Peyer's patch (tissue), 4 donors: ENCODE measurements at regions not wholly inside any gene's neighbourhood (a gene's known extent, or its start where the extent isn't known, plus 50 kb on each side); places are given as distances from the start of the nearest gene placed in this dataset.

ENCODE experiments used
- POLR2A ChIP-seq, 2 donors: fragments of 450-650 bp; IDR thresholded peaks; one replicate each; pipeline ENCODE4 v1.5.1; 2017; ENCODE audit warnings: antibody characterized with exemption in 2 of 2, mild to moderate bottlenecking in 2 of 2, moderate library complexity in 2 of 2
- TF ChIP-seq, protein P1 (sequence below), 6 experiments: fragments of 450-650 bp in 4 of 6; fragments of 200-600 bp in 2 of 6; sonication (generic) in 1 of 6; IDR thresholded peaks; one replicate each; pipeline ENCODE4 v1.5.1; 2017 to 2019; ENCODE audit warnings: antibody characterized with exemption in 6 of 6, mild to moderate bottlenecking in 3 of 6, moderate library complexity in 1 of 6

- TF ChIP-seq, protein P1, sequence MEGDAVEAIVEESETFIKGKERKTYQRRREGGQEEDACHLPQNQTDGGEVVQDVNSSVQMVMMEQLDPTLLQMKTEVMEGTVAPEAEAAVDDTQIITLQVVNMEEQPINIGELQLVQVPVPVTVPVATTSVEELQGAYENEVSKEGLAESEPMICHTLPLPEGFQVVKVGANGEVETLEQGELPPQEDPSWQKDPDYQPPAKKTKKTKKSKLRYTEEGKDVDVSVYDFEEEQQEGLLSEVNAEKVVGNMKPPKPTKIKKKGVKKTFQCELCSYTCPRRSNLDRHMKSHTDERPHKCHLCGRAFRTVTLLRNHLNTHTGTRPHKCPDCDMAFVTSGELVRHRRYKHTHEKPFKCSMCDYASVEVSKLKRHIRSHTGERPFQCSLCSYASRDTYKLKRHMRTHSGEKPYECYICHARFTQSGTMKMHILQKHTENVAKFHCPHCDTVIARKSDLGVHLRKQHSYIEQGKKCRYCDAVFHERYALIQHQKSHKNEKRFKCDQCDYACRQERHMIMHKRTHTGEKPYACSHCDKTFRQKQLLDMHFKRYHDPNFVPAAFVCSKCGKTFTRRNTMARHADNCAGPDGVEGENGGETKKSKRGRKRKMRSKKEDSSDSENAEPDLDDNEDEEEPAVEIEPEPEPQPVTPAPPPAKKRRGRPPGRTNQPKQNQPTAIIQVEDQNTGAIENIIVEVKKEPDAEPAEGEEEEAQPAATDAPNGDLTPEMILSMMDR (IDR thresholded peaks at IDR 0.05) = no peak
- TF ChIP-seq POLR2A (IDR thresholded peaks at IDR 0.05) = no peak
Measured at GRCh38 chr10:83935911-83936310, 203.4 kb upstream of the GHITM start.
